ENCODE measurements at regions not wholly inside any gene's neighbourhood (a gene's known extent, or its start where the extent isn't known, plus 50 kb on each side); places are given as distances from the start of the nearest gene placed in this dataset.

DNA sequence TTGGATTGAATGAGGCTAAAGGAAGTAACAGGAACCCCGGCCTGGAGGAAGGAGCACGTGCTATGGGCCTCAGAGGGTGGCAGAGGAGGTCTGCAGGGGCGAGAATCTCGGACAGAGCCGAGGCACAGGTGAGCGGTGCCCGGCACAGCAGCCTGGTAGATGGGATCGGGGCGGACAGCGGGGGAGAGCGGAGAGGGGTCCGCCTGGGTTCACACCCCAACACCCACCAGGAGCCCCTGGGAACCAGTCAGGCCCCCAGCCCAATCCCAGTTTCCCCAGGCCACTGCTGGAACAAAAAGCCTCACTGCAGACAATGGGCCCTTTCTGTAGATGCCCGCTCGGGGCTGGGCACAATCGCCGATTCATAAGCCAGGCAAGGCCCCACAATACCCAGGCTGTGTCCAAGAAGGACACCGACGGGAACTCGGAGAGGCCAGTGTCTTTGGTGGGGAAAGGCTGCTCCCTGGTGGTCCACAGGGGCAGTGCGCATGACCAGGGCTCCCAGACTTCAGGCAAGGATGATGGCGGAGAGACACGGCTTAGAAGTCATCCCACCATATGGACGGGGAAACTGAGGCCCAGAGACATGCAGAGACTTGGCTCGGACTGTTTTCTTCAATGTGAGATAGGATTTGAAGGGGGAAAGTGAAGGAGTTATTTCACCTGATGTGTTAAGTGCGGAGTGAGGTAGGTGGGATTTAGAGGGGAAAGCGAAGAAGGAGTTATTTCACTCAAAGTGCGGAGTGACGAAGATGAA is 106.9 kb upstream of the GPR26 start:
- TF ChIP-seq POLR2A (IDR thresholded peaks at IDR 0.05) (no peak), POLR2AphosphoS5 (IDR thresholded peaks at IDR 0.05) (peak; percentile 29)
